ENCODE measurements at regions not wholly inside any gene's neighbourhood (a gene's known extent, or its start where the extent isn't known, plus 50 kb on each side); places are given as distances from the start of the nearest gene placed in this dataset.

GRCh38 chr3:81388191-81388590 is 373.3 kb downstream of the GBE1 start:
- Histone ChIP-seq H3K36me3 (no peaks in the 10 kb centered on the region), H3K4me1 (no peaks in the 10 kb centered on the region), H3K27ac (no peak overlapping the region), H3K4me3 (no peak overlapping the region), H3K27me3 (peaks cover 3% of the 10 kb centered on the region), H3K9me3 (no peaks in the 10 kb centered on the region)
- TF ChIP-seq CTCF (IDR thresholded peaks at IDR 0.05), result no peak
- intact Hi-C loops (cut with DNase I), result no loop called here
- no peak for ATAC-seq
- DNase-seq, result no peak

- DNase-seq (no peak), ATAC-seq (no peak)
- TF ChIP-seq CTCF (IDR thresholded peaks at IDR 0.05), result no peak
- intact Hi-C loops (cut with DNase I), result no loop called here
- Histone ChIP-seq H3K4me1 (no peaks in the 10 kb centered on the region), H3K27ac (no peak overlapping the region), H3K36me3 (no peaks in the 10 kb centered on the region), H3K4me3 (no peak overlapping the region), H3K9me3 (no peaks in the 10 kb centered on the region), H3K27me3 (no peaks in the 10 kb centered on the region)
These were observed 379.0 kb downstream of the GBE1 start for GRCh38 chr3:81382470-81382869.

GRCh38 chr3:81380234-81380633 is 381.2 kb downstream of the GBE1 start:
- no peaks in the 10 kb centered on the region for H3K36me3 ChIP-seq
- no peak for DNase-seq
- H3K4me3 ChIP-seq, result no peak overlapping the region
- H3K9me3 ChIP-seq, result no peaks in the 10 kb centered on the region
- no peak for TF ChIP-seq CTCF (IDR thresholded peaks at IDR 0.05)
- no peaks in the 10 kb centered on the region for H3K4me1 ChIP-seq
- intact Hi-C loops (cut with DNase I), result no loop called here
- no peak for ATAC-seq
- no peaks in the 10 kb centered on the region for H3K27me3 ChIP-seq
- no peak overlapping the region for H3K27ac ChIP-seq

GRCh38 chr3:81378552-81379293 is 382.7 kb downstream of the GBE1 start:
- no peaks in the 10 kb centered on the region for H3K36me3 ChIP-seq
- H3K27me3 ChIP-seq, result no peaks in the 10 kb centered on the region
- intact Hi-C loops (cut with DNase I), result no loop called here
- H3K27ac ChIP-seq, result no peak overlapping the region
- no peaks in the 10 kb centered on the region for H3K4me1 ChIP-seq
- H3K9me3 ChIP-seq, result no peaks in the 10 kb centered on the region
- DNase-seq, result no peak
- TF ChIP-seq CTCF (IDR thresholded peaks at IDR 0.05), result no peak
- H3K4me3 ChIP-seq, result no peak overlapping the region
- ATAC-seq, result no peak

- TF ChIP-seq CTCF (IDR thresholded peaks at IDR 0.05), result no peak
- ATAC-seq (no peak), DNase-seq (no peak)
- Histone ChIP-seq H3K4me3 (no peak overlapping the region), H3K9me3 (no peaks in the 10 kb centered on the region), H3K4me1 (no peaks in the 10 kb centered on the region), H3K36me3 (no peaks in the 10 kb centered on the region), H3K27me3 (no peaks in the 10 kb centered on the region), H3K27ac (no peak overlapping the region)
- intact Hi-C loops (cut with DNase I), result no loop called here
These were observed 385.5 kb downstream of the GBE1 start for GRCh38 chr3:81375921-81376320.

GRCh38 chr3:81364411-81364810 is 397.0 kb downstream of the GBE1 start:
- H3K4me3 ChIP-seq, result no peak overlapping the region
- H3K27ac ChIP-seq, result no peak overlapping the region
- H3K27me3 ChIP-seq, result no peaks in the 10 kb centered on the region
- TF ChIP-seq CTCF (IDR thresholded peaks at IDR 0.05), result no peak
- ATAC-seq (no peak), DNase-seq (no peak)
- no peaks in the 10 kb centered on the region for H3K4me1 ChIP-seq
- no peaks in the 10 kb centered on the region for H3K36me3 ChIP-seq
- no peaks in the 10 kb centered on the region for H3K9me3 ChIP-seq
- intact Hi-C loops (cut with DNase I), result no loop called here

All from upper lobe of right lung (tissue), 1 donor.